AG04450 (cell line): ENCODE measurements at regions not wholly inside any gene's neighbourhood (a gene's known extent, or its start where the extent isn't known, plus 50 kb on each side); places are given as distances from the start of the nearest gene placed in this dataset.

Experiments
- CTCF ChIA-PET: fragments of 300-600, 350-600 bp; formaldehyde crosslinking; extraction: SDS; loops from one replicate; lab custom pipeline; 2022; ENCODE audit warnings: antibody characterized with exemption, inconsistent platforms; lab: Charles Lee
- POLR2A ChIA-PET: fragments of 350-600 bp; formaldehyde crosslinking; extraction: SDS; loops from one replicate; lab custom pipeline; 2021; ENCODE audit warnings: antibody characterized with exemption, inconsistent platforms; lab: Yijun Ruan, JAX
- DNase-seq: peaks from one replicate; pipeline ENCODE4 v3.0.0-alpha.2; 2011; ENCODE audit warnings: low read depth, low spot score
- H3K27ac ChIP-seq: one replicate; pipeline ENCODE4 v1.5.1; 2012; ENCODE audit warnings: low read depth, low read length, control low read depth
- H3K27me3 ChIP-seq: one replicate; pipeline ENCODE4 v1.6.0; 2012; ENCODE audit warnings: low read length; ENCODE audit not compliant: control insufficient read depth, insufficient read depth
- H3K4me3 ChIP-seq: 2 replicates; pipeline ENCODE4 v1.5.1; 2011; ENCODE audit warnings: mild to moderate bottlenecking, low read depth, low read length, control low read depth
- H3K9me3 ChIP-seq: 2 replicates; pipeline ENCODE4 v1.5.1; 2012; ENCODE audit warnings: low read length; ENCODE audit not compliant: control insufficient read depth, insufficient read depth
- TF ChIP-seq, protein P1 (sequence below): IDR thresholded peaks from 2 replicates; pipeline ENCODE4 v1.5.1; 2011; ENCODE audit warnings: low read depth, low read length, control low read depth, inconsistent platforms

DNA sequence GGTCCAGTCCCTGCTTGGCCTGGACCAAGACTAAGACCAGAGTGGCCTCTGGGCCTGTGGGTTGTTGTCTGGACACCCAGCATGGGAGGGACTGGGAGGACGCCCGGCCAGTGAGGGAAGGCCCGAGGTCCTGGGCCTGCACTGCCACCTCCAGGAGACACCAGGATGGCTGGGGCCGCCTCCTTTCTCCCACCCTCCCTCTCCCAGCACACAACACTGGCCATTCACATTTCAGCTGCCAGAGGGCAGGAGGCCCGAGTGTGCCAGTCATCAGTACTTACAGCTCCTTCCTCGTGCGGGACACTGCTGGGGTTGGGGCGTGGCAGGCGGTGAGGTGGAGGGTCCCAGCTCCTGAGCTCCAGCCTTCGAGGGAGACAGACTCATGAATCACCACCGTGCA lies 133.5 kb downstream of the ASB1 start:
- H3K27ac ChIP-seq = no peak overlapping the region
- ChIA-PET CTCF (no interaction called here), POLR2A (no interaction called here)
- no peak overlapping the region for H3K4me3 ChIP-seq
- no peak for DNase-seq
- TF ChIP-seq, protein P1, sequence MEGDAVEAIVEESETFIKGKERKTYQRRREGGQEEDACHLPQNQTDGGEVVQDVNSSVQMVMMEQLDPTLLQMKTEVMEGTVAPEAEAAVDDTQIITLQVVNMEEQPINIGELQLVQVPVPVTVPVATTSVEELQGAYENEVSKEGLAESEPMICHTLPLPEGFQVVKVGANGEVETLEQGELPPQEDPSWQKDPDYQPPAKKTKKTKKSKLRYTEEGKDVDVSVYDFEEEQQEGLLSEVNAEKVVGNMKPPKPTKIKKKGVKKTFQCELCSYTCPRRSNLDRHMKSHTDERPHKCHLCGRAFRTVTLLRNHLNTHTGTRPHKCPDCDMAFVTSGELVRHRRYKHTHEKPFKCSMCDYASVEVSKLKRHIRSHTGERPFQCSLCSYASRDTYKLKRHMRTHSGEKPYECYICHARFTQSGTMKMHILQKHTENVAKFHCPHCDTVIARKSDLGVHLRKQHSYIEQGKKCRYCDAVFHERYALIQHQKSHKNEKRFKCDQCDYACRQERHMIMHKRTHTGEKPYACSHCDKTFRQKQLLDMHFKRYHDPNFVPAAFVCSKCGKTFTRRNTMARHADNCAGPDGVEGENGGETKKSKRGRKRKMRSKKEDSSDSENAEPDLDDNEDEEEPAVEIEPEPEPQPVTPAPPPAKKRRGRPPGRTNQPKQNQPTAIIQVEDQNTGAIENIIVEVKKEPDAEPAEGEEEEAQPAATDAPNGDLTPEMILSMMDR = no peak
- H3K27me3 ChIP-seq = peaks cover 16% of the 10 kb centered on the region
- peaks cover 3% of the 10 kb centered on the region; the same call in 1 of the 2 replicates for H3K9me3 ChIP-seq

GRCh38 chr2:238561230-238561629 lies 134.5 kb downstream of the ASB1 start:
- POLR2A ChIA-PET = no interaction called here
- CTCF ChIA-PET = no interaction called here
- DNase-seq = no peak

GRCh38 chr2:238562446-238562845 lies 135.7 kb downstream of the ASB1 start:
- TF ChIP-seq, protein P1 = no peak
- peaks cover 12% of the 10 kb centered on the region for H3K27me3 ChIP-seq
- ChIA-PET CTCF (no interaction called here), POLR2A (no interaction called here)
- H3K9me3 ChIP-seq = peaks cover 3% of the 10 kb centered on the region; the same call in 1 of the 2 replicates
- no peak for DNase-seq
- no peak overlapping the region for H3K27ac ChIP-seq
- H3K4me3 ChIP-seq = no peak overlapping the region

More at GRCh38 chr2:238561230-238561629, 134.5 kb downstream of the ASB1 start:
- TF ChIP-seq, protein P1 = no peak
- H3K27ac ChIP-seq = no peak overlapping the region
- no peak overlapping the region for H3K4me3 ChIP-seq
- peaks cover 16% of the 10 kb centered on the region for H3K27me3 ChIP-seq
- peaks cover 3% of the 10 kb centered on the region; the same call in 1 of the 2 replicates for H3K9me3 ChIP-seq

GRCh38 chr2:238563551-238563950 lies 136.8 kb downstream of the ASB1 start:
- no peaks in the 10 kb centered on the region; the same call in 1 of the 2 replicates for H3K9me3 ChIP-seq
- no peak overlapping the region for H3K4me3 ChIP-seq
- no peak overlapping the region for H3K27ac ChIP-seq
- TF ChIP-seq, protein P1 = no peak
- ChIA-PET CTCF (no interaction called here), POLR2A (no interaction called here)
- H3K27me3 ChIP-seq = peaks cover 17% of the 10 kb centered on the region
- no peak for DNase-seq

DNA sequence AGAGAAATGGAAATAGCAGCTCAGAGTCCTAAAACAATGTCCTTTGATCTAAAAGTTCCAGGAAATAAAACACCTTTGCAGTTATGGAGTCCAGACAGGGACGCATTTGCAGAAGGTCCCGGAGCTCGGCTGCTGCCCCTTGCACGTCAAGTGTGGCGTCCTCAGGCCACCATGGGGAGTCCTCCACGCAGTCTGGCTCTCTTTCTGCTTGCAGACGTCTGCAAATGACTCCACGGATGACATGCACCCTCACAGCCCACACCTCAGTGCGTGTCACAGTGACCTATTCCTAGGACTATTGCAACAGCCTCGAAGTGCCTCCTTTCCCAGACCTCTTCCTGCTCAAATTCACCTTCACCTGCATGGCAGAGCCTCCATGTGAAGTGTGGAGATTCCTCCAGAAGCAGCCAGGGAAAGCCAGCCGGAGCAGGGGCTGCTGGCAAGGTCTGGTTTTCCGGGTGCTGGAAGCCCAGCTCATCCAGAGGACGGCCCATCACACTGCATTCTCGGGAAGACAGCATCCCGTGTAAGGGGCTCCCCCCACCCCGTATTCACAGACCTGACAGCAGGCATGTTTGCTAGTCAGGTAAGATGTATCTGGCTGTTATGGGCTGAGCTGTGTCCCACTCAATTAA lies 137.7 kb downstream of the ASB1 start:
- ChIA-PET POLR2A (no interaction called here), CTCF (interaction anchor here (0.5 kb wide), 1 partner anchor 224 kb away, joined by 3 read pairs; no protein-coding TSS in a partner anchor)
- DNase-seq = no peak
- TF ChIP-seq, protein P1 = no peak
- no peaks in the 10 kb centered on the region; the same call in 1 of the 2 replicates for H3K9me3 ChIP-seq
- H3K27ac ChIP-seq = no peak overlapping the region
- no peak overlapping the region for H3K4me3 ChIP-seq
- H3K27me3 ChIP-seq = peaks cover 21% of the 10 kb centered on the region
